ENCODE measurements at regions not wholly inside any gene's neighbourhood (a gene's known extent, or its start where the extent isn't known, plus 50 kb on each side); places are given as distances from the start of the nearest gene placed in this dataset.

DNA sequence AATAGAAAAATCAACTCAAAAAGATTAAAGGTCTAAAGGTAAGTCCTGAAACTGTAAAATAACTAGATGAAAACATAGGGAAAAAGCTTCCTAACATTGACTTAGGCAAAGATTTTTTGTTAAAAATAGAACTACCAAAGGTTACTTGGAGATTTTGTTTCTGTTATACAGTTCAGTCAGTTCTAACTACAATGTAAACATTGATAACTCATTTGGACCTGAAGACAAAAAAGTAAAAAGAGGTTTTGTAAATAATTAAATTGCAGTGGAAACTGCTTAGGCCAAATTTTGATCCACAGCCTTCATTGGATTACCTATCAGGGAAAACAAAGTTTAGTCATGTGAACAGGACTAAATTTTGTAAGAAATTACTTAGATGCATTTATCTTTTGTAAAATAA lies 101.8 kb downstream of the SLITRK2 start:
- TF ChIP-seq, protein P1, sequence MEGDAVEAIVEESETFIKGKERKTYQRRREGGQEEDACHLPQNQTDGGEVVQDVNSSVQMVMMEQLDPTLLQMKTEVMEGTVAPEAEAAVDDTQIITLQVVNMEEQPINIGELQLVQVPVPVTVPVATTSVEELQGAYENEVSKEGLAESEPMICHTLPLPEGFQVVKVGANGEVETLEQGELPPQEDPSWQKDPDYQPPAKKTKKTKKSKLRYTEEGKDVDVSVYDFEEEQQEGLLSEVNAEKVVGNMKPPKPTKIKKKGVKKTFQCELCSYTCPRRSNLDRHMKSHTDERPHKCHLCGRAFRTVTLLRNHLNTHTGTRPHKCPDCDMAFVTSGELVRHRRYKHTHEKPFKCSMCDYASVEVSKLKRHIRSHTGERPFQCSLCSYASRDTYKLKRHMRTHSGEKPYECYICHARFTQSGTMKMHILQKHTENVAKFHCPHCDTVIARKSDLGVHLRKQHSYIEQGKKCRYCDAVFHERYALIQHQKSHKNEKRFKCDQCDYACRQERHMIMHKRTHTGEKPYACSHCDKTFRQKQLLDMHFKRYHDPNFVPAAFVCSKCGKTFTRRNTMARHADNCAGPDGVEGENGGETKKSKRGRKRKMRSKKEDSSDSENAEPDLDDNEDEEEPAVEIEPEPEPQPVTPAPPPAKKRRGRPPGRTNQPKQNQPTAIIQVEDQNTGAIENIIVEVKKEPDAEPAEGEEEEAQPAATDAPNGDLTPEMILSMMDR (IDR thresholded peaks at IDR 0.05 in 8 of 11, conservative IDR thresholded peaks at IDR 0.05 in 3 of 11): no peak
- TF ChIP-seq POLR2AphosphoS5 (IDR thresholded peaks at IDR 0.05): no peak
